ENCODE measurements at regions not wholly inside any gene's neighbourhood (a gene's known extent, or its start where the extent isn't known, plus 50 kb on each side); places are given as distances from the start of the nearest gene placed in this dataset.
"Not testable (repeated sequence)": the region's sequence is repeated elsewhere in the genome, so short reads cannot be mapped to it uniquely, and the experiment has no call there.

- no peak for DNase-seq (ENCODE audit: extremely low read depth in 1 of 2, low read depth in 1 of 2)
Observed at GRCh38 chr14:49036266-49036665, 549.9 kb downstream of the RPS29 start.

GRCh38 chr14:49033131-49033530 lies 553.0 kb downstream of the RPS29 start:
- DNase-seq (ENCODE audit: extremely low read depth in 1 of 2, low read depth in 1 of 2) = no peak

- not testable (repeated sequence) for DNase-seq (ENCODE audit: extremely low read depth in 1 of 2, low read depth in 1 of 2)
Observed at GRCh38 chr14:49031710-49032109, 554.5 kb downstream of the RPS29 start.

- DNase-seq (ENCODE audit: extremely low read depth in 1 of 2, low read depth in 1 of 2) = no peak
Observed at GRCh38 chr14:49019467-49020115, 566.6 kb downstream of the RPS29 start.

GRCh38 chr14:49017447-49017846 lies 568.7 kb downstream of the RPS29 start:
- DNase-seq (ENCODE audit: extremely low read depth in 1 of 2, low read depth in 1 of 2) = no peak

GRCh38 chr14:49016381-49016780 lies 569.8 kb downstream of the RPS29 start:
- no peak for DNase-seq (ENCODE audit: extremely low read depth in 1 of 2, low read depth in 1 of 2)

- DNase-seq (ENCODE audit: extremely low read depth in 1 of 2, low read depth in 1 of 2) = no peak
Observed at GRCh38 chr14:49014476-49014875, 571.7 kb downstream of the RPS29 start.

GRCh38 chr14:49008363-49008762 lies 577.8 kb downstream of the RPS29 start:
- no peak for DNase-seq (ENCODE audit: extremely low read depth in 1 of 2, low read depth in 1 of 2)

GRCh38 chr14:48991141-48991540 lies 595.0 kb downstream of the RPS29 start:
- no peak for DNase-seq (ENCODE audit: extremely low read depth in 1 of 2, low read depth in 1 of 2)

GRCh38 chr14:48983351-48983888 lies 602.8 kb downstream of the RPS29 start:
- DNase-seq (ENCODE audit: extremely low read depth in 1 of 2, low read depth in 1 of 2) = no peak

GRCh38 chr14:48974994-48975393 lies 611.2 kb downstream of the RPS29 start:
- DNase-seq (ENCODE audit: extremely low read depth in 1 of 2, low read depth in 1 of 2) = no peak

GRCh38 chr14:48973151-48973550 lies 613.0 kb downstream of the RPS29 start:
- no peak for DNase-seq (ENCODE audit: extremely low read depth in 1 of 2, low read depth in 1 of 2)

- no peak for DNase-seq (ENCODE audit: extremely low read depth in 1 of 2, low read depth in 1 of 2)
Observed at GRCh38 chr14:48970943-48971342, 615.2 kb downstream of the RPS29 start.

- DNase-seq (ENCODE audit: extremely low read depth in 1 of 2, low read depth in 1 of 2) = no peak
Observed at GRCh38 chr14:48967419-48967818, 618.8 kb downstream of the RPS29 start.

GRCh38 chr14:48963231-48963790 lies 622.9 kb downstream of the RPS29 start:
- no peak for DNase-seq (ENCODE audit: extremely low read depth in 1 of 2, low read depth in 1 of 2)

- no peak for DNase-seq (ENCODE audit: extremely low read depth in 1 of 2, low read depth in 1 of 2)
Observed at GRCh38 chr14:48957486-48957885, 628.7 kb downstream of the RPS29 start.

GRCh38 chr14:48955857-48956256 lies 630.3 kb downstream of the RPS29 start:
- DNase-seq (ENCODE audit: extremely low read depth in 1 of 2, low read depth in 1 of 2) = no peak

- DNase-seq (ENCODE audit: extremely low read depth in 1 of 2, low read depth in 1 of 2) = no peak
Observed at GRCh38 chr14:48954446-48954845, 631.7 kb downstream of the RPS29 start.

GRCh38 chr14:48944809-48945208 lies 641.4 kb downstream of the RPS29 start:
- no peak for DNase-seq (ENCODE audit: extremely low read depth in 1 of 2, low read depth in 1 of 2)

GRCh38 chr14:48943913-48944312 lies 642.3 kb downstream of the RPS29 start:
- no peak for DNase-seq (ENCODE audit: extremely low read depth in 1 of 2, low read depth in 1 of 2)

GRCh38 chr14:48937541-48938195 lies 648.5 kb downstream of the RPS29 start:
- no peak for DNase-seq (ENCODE audit: extremely low read depth in 1 of 2, low read depth in 1 of 2)

GRCh38 chr14:48936849-48937248 lies 649.3 kb downstream of the RPS29 start:
- no peak for DNase-seq (ENCODE audit: extremely low read depth in 1 of 2, low read depth in 1 of 2)

Data from stimulated activated CD8-positive, alpha-beta memory T cell treated with anti-CD3 and anti-CD28 coated beads, Interleukin-7, amount 100 ng/mL, for 48 hours (primary cell).